ENCODE measurements at regions not wholly inside any gene's neighbourhood (a gene's known extent, or its start where the extent isn't known, plus 50 kb on each side); places are given as distances from the start of the nearest gene placed in this dataset.

GRCh38 chr13:97786510-97786909 is 167.0 kb upstream of the IPO5 start:
- TF ChIP-seq CTCF (IDR thresholded peaks at IDR 0.05; ENCODE audit: low read length, missing control alignments), result no peak
- H3K4me3 ChIP-seq (replicated peaks; ENCODE audit: low read depth, low read length), result no peak overlapping the region
- peak; percentile 44 for DNase-seq (ENCODE audit: low read depth)

- H3K4me3 ChIP-seq (replicated peaks; ENCODE audit: low read depth, low read length), result no peak overlapping the region
- TF ChIP-seq CTCF (IDR thresholded peaks at IDR 0.05; ENCODE audit: low read length, missing control alignments), result no peak
- DNase-seq (ENCODE audit: low read depth), result no peak
Observed at GRCh38 chr13:97797553-97797952, 155.9 kb upstream of the IPO5 start.

- no peak for TF ChIP-seq CTCF (IDR thresholded peaks at IDR 0.05; ENCODE audit: low read length, missing control alignments)
- H3K4me3 ChIP-seq (replicated peaks; ENCODE audit: low read depth, low read length), result no peak overlapping the region
- DNase-seq (ENCODE audit: low read depth), result no peak
Observed at GRCh38 chr13:97798171-97798821, 155.2 kb upstream of the IPO5 start.

- no peak for TF ChIP-seq CTCF (IDR thresholded peaks at IDR 0.05; ENCODE audit: low read length, missing control alignments)
- H3K4me3 ChIP-seq (replicated peaks; ENCODE audit: low read depth, low read length), result no peak overlapping the region
- peak; percentile 32 for DNase-seq (ENCODE audit: low read depth)
Observed at GRCh38 chr13:97798836-97799235, 154.6 kb upstream of the IPO5 start.

GRCh38 chr13:97802213-97802612 is 151.3 kb upstream of the IPO5 start:
- no peak overlapping the region for H3K4me3 ChIP-seq (replicated peaks; ENCODE audit: low read depth, low read length)
- TF ChIP-seq CTCF (IDR thresholded peaks at IDR 0.05; ENCODE audit: low read length, missing control alignments), result no peak
- DNase-seq (ENCODE audit: low read depth), result no peak

GRCh38 chr13:97809576-97809975 is 143.9 kb upstream of the IPO5 start:
- peak; percentile 29 for DNase-seq (ENCODE audit: low read depth)
- no peak for TF ChIP-seq CTCF (IDR thresholded peaks at IDR 0.05; ENCODE audit: low read length, missing control alignments)
- H3K4me3 ChIP-seq (replicated peaks; ENCODE audit: low read depth, low read length), result no peak overlapping the region

- peak; percentile 64 for TF ChIP-seq CTCF (IDR thresholded peaks at IDR 0.05; ENCODE audit: low read length, missing control alignments)
- DNase-seq (ENCODE audit: low read depth), result peak; percentile 50
- H3K4me3 ChIP-seq (replicated peaks; ENCODE audit: low read depth, low read length), result no peak overlapping the region
Observed at GRCh38 chr13:97810152-97810551, 143.3 kb upstream of the IPO5 start.
